ENCODE measurements at regions not wholly inside any gene's neighbourhood (a gene's known extent, or its start where the extent isn't known, plus 50 kb on each side); places are given as distances from the start of the nearest gene placed in this dataset.

GRCh38 chr10:44467090-44467489, 82.2 kb upstream of the CXCL12 start:
- TF ChIP-seq, protein P1, sequence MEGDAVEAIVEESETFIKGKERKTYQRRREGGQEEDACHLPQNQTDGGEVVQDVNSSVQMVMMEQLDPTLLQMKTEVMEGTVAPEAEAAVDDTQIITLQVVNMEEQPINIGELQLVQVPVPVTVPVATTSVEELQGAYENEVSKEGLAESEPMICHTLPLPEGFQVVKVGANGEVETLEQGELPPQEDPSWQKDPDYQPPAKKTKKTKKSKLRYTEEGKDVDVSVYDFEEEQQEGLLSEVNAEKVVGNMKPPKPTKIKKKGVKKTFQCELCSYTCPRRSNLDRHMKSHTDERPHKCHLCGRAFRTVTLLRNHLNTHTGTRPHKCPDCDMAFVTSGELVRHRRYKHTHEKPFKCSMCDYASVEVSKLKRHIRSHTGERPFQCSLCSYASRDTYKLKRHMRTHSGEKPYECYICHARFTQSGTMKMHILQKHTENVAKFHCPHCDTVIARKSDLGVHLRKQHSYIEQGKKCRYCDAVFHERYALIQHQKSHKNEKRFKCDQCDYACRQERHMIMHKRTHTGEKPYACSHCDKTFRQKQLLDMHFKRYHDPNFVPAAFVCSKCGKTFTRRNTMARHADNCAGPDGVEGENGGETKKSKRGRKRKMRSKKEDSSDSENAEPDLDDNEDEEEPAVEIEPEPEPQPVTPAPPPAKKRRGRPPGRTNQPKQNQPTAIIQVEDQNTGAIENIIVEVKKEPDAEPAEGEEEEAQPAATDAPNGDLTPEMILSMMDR (IDR thresholded peaks at IDR 0.05; ENCODE audit: insufficient read depth, low read length, poor library complexity, severe bottlenecking): no peak
- TF ChIP-seq EZH2phosphoT487 (conservative IDR thresholded peaks at IDR 0.05; ENCODE audit: low read length): no peak
